Activated gamma-delta T cell treated with Interleukin-2 at 50 U/mL for 16 hours (primary cell): ENCODE measurements at regions not wholly inside any gene's neighbourhood (a gene's known extent, or its start where the extent isn't known, plus 50 kb on each side); places are given as distances from the start of the nearest gene placed in this dataset.

ENCODE experiments used
- DNase-seq: peaks from one replicate; pipeline ENCODE4 v3.0.0-alpha.2; 2020

GRCh38 chr22:47299863-47300697 lies 537.6 kb downstream of the TBC1D22A start:
- no peak for DNase-seq

- no peak for DNase-seq
These were observed 536.9 kb downstream of the TBC1D22A start for GRCh38 chr22:47299211-47299862.

GRCh38 chr22:47298017-47298785 lies 535.8 kb downstream of the TBC1D22A start:
- no peak for DNase-seq

- DNase-seq: no peak
These were observed 535.0 kb downstream of the TBC1D22A start for GRCh38 chr22:47297261-47298016.

- no peak for DNase-seq
These were observed 534.2 kb downstream of the TBC1D22A start for GRCh38 chr22:47296405-47297260.

GRCh38 chr22:47295982-47296381 lies 533.5 kb downstream of the TBC1D22A start:
- no peak for DNase-seq

GRCh38 chr22:47295226-47295901 lies 532.9 kb downstream of the TBC1D22A start:
- no peak for DNase-seq

GRCh38 chr22:47294576-47294975 lies 532.1 kb downstream of the TBC1D22A start:
- no peak for DNase-seq

- no peak for DNase-seq
These were observed 531.7 kb downstream of the TBC1D22A start for GRCh38 chr22:47294222-47294532.

- no peak for DNase-seq
These were observed 531.1 kb downstream of the TBC1D22A start for GRCh38 chr22:47293368-47294221.

- DNase-seq: no peak
These were observed 530.3 kb downstream of the TBC1D22A start for GRCh38 chr22:47292546-47293320.

GRCh38 chr22:47291565-47292495 lies 529.4 kb downstream of the TBC1D22A start:
- no peak for DNase-seq

GRCh38 chr22:47290706-47291430 lies 528.4 kb downstream of the TBC1D22A start:
- DNase-seq: no peak

- DNase-seq: no peak
These were observed 527.0 kb downstream of the TBC1D22A start for GRCh38 chr22:47289336-47289985.

- DNase-seq: no peak
These were observed 526.2 kb downstream of the TBC1D22A start for GRCh38 chr22:47288680-47289079.

GRCh38 chr22:47287516-47287915 lies 525.1 kb downstream of the TBC1D22A start:
- DNase-seq: no peak

- DNase-seq: no peak
These were observed 524.1 kb downstream of the TBC1D22A start for GRCh38 chr22:47286590-47286989.
